OCI-LY3 (cell line): ENCODE measurements at regions not wholly inside any gene's neighbourhood (a gene's known extent, or its start where the extent isn't known, plus 50 kb on each side); places are given as distances from the start of the nearest gene placed in this dataset.

ENCODE experiments used
- EZH2phosphoT487 ChIP-seq: fragments of 200-600 bp; shearing (Covaris generic); IDR thresholded peaks from 2 replicates; pipeline ENCODE4 v1.6.1; 2018; ENCODE audit warnings: antibody characterized with exemption, mixed run types, low read depth
- TF ChIP-seq, protein P1 (sequence below): fragments of 200-600, 300-600 bp; sonication (generic); IDR thresholded peaks from 2 replicates; pipeline ENCODE4 v1.5.1; 2014; ENCODE audit warnings: antibody characterized with exemption, low read length, low read depth

DNA sequence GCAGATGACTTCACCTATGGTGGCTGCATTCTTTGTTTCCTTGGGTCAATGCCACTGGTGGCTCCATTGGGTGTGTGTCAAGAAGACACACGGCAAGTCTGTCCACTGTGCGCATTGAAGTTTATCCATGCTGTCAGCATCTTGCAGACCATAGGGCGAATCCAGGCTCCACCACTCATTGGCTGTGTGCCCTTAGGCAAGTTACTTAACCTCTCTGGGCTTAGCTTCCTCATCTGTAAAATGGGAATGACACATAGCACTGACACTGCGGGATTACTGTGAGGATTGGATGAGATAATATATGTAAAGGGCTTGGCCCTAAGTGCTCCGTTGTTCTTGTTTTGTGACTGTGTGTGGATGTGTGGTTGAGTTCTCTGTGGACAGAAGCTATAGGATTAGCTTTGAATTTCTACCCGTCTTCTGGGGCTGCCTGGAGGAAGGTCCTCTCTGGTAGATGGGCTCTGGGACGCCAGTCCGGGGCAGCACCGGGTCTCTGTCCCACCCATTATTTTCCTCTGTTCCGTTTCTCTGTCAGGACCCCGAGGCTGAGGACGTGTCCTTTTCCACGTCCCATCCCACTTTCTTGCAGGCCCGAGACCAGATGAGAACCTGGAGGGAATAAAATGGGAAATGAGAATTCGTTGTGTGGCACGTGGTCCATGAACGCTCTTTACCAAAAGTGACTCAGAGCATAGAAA is 178.4 kb downstream of the IRF8 start:
- TF ChIP-seq, protein P1, sequence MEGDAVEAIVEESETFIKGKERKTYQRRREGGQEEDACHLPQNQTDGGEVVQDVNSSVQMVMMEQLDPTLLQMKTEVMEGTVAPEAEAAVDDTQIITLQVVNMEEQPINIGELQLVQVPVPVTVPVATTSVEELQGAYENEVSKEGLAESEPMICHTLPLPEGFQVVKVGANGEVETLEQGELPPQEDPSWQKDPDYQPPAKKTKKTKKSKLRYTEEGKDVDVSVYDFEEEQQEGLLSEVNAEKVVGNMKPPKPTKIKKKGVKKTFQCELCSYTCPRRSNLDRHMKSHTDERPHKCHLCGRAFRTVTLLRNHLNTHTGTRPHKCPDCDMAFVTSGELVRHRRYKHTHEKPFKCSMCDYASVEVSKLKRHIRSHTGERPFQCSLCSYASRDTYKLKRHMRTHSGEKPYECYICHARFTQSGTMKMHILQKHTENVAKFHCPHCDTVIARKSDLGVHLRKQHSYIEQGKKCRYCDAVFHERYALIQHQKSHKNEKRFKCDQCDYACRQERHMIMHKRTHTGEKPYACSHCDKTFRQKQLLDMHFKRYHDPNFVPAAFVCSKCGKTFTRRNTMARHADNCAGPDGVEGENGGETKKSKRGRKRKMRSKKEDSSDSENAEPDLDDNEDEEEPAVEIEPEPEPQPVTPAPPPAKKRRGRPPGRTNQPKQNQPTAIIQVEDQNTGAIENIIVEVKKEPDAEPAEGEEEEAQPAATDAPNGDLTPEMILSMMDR = no peak
- no peak for TF ChIP-seq EZH2phosphoT487
